Body of pancreas (tissue), 4 donors: ENCODE measurements at regions not wholly inside any gene's neighbourhood (a gene's known extent, or its start where the extent isn't known, plus 50 kb on each side); places are given as distances from the start of the nearest gene placed in this dataset.

Source experiments
- CTCF ChIP-seq, 7 experiments: fragments of 450-650 bp in 4 of 7; fragments of 200-600 bp in 3 of 7; sonication (generic) in 3 of 7; IDR thresholded peaks; one replicate each; pipeline ENCODE4 v1.5.1; 2016 to 2019; ENCODE audit warnings: antibody characterized with exemption in 7 of 7
- POLR2A ChIP-seq, 3 donors: fragments of 450-650 bp; IDR thresholded peaks; one replicate each; pipeline ENCODE4 v1.6.1; 2016; ENCODE audit warnings: antibody characterized with exemption in 3 of 3, mild to moderate bottlenecking in 2 of 3

- TF ChIP-seq CTCF (IDR thresholded peaks at IDR 0.05): no peak
- TF ChIP-seq POLR2A (IDR thresholded peaks at IDR 0.05): no peak
Observed at GRCh38 chr2:19706332-19706731, 195.5 kb downstream of the TTC32 start.
